Kidney tubule cell (primary cell): ENCODE measurements at regions not wholly inside any gene's neighbourhood (a gene's known extent, or its start where the extent isn't known, plus 50 kb on each side); places are given as distances from the start of the nearest gene placed in this dataset.
A peak's percentile ranks its signal among the peaks of the same experiment; 100 is the strongest.

Source experiments
- DNase-seq: peaks from one replicate; pipeline ENCODE4 v3.0.0-alpha.2; 2018; ENCODE audit warnings: low spot score

GRCh38 chr7:10696064-10696463, 277.6 kb upstream of the PHF14 start:
- no peak for DNase-seq

GRCh38 chr7:10703059-10703458, 270.6 kb upstream of the PHF14 start:
- no peak for DNase-seq

DNA sequence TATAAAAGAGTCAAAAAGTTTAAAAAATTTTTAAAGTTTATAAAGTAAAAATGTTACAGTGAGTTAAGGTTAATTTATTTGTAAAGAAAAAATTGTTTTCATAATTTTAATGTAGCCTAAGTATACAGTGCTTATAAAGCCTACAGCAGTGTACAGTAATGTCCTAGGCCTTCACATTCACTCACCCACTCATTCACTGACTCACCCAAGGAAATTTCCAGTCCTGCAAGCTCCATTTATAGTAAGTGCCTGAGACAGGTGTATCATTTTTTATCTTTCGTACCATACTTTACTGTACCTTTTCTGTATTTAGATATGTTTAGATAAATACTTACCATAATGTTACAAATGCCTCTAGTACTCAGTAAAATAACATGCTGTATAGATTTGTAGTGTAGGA, 269.7 kb upstream of the PHF14 start:
- peak; percentile 12 for DNase-seq

GRCh38 chr7:10704653-10705052, 269.0 kb upstream of the PHF14 start:
- no peak for DNase-seq

DNA sequence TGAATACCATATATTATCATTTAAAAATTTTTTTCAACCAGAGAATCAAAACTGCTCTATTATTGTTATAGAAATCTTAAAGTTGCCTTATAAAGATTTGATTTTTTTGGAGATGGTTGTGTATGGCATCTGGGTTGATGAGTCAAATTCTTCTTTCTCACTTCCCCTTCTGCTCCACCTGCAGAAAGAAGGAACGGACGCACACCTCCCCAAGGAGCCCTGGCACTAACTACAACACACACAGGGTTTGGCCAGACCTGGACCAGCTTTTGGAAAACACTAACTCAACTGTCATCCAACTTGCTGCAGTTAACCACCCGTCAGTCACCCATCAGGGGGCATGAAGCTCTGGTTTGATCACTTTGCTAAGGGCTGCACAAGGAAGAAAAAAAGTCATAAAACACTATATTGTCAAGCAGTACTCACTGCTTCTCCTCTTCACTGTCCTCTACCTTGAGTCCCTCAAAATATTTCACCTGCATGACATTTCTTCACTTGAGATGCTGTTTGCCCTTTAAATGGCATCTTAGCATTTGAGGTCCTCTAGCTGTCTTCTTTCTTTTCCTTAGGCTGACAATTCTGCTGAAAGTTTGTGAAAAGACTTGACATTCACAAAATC, 266.7 kb upstream of the PHF14 start:
- no peak for DNase-seq

DNA sequence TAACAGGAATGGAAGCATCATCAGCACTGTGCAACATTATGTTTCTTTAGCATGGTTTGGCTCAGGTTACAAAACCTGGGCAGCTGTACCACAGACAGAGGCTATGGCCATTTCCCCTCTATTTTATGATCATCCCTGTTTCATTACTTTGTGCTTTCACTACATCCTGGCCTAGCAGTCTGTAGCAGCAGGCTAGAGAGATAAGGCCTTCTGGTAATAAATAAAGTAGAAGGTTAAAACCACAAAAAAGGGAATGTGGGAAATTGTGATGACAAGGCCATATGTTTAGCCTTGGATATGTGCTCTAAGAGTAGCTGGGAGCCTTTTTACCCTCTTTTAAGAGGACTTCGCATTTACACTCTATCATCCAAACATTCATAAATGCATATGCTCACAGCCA, 266.2 kb upstream of the PHF14 start:
- no peak for DNase-seq

- DNase-seq, result no peak
Measured at GRCh38 chr7:10708447-10708846, 265.2 kb upstream of the PHF14 start.

DNA sequence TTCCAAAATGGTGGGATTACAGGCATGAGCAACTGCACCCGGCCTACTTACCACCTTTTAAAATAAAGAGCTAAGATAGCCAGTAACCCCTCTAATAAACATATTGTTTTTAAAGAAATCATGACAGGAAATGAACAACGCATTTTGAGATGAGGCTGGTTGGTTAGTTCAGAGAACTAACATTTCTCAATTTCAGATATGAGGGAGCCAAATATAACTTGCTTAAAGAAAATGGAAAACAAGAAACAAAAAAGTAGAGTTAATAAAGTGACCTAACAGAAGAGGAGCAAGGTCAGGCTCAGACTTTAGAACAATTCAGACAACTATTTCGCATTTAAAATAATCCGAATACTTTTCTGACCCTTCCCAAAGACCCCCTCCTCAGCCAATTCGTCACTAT, 254.9 kb upstream of the PHF14 start:
- no peak for DNase-seq

DNA sequence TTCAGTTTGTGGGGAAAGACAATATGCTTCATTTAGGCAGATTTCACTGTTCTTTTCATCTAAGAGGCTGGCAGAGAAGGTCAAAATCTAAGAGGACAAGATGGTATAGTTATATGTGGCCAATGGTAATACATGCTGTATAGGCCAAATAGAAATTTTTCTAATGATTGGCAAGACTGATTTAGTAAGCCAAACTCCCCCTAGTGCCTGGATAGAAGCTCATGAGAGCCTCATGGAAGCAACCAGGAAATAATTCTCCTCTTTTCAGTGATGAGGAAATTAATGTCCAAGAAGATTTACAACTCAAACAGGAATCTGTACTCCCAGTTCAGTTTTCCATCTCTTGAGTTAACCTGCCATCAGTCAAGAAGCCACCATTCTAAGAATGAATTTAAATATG, 253.6 kb upstream of the PHF14 start:
- no peak for DNase-seq

DNA sequence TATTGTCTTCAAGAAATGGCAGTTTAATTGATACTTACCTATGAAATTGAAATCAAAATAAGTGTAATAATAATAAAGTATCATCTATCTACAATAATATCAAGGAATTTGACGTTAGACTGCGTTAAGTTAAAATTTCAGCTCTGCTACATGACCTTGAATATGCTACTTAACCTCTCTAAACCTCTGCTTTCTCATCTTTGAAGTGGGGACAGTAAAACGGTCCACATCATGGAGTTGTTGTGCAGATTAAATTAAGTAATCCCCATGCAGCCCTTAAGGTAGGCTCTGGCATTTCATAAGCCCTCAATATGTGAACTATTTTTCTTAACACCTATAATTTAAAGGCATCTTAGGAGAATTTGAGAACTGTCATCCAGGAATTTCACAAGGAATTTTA, 252.4 kb upstream of the PHF14 start:
- DNase-seq, result no peak

DNA sequence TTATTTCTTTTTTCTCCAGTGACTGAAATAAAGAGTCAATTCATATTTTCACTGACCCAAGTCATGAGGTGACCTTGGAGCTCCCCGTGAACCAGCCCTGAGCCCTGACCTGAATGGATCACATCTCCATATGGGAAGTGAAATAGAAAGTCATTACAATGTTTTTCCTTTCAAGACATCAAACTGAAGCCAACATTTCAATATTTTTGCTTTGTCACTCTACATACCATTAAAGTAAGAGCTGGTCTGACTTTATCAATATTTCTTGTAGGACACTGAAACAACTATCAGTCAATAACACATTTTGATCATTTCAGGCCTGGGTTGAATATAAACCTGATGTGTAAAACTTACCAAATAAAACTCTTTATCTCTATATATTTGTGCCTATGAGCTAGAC, 249.8 kb upstream of the PHF14 start:
- DNase-seq, result no peak

DNA sequence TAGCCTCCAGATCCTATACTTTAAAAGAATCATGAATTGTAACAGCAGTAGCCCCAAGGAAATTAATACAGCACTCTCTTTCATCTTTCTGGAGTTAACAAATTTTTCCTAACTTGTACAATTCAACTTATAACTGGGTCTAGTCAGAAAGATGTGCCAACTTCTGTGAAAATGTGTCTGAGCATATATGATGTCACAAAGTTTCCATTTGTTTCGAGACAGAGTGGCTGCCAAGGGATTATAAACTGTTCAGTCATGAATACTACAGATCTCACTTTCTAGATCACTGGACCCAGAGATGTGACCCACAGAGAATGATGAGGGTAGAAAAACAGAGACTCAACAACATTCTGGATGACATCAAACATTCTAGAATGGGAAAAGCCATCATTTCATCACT, 249.2 kb upstream of the PHF14 start:
- no peak for DNase-seq

- DNase-seq, result no peak
Measured at GRCh38 chr7:10727636-10728035, 246.0 kb upstream of the PHF14 start.

DNA sequence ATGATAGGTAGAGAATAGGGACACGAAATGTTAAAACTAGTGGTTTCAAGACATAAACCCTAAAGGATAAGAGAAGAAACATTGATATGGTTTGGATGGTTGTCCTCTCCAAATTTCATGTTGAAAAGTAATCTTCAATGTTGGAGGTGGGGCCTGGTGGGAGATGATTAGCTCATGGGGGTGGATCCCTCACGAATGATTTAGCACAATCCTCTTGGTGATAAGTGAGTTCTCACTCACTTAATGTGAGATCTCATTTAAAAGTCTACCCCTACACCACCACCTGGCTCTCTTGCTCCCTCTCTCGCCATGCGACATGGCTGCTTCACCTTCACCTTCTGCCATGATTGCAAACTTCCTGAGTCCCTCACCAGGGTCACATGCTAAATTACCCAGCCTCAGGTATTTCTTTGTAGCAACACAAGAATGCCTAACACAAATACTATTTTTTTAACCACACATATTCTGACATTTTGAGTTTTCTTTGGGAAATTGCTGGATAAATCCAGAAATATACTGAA, 242.4 kb upstream of the PHF14 start:
- DNase-seq, result no peak

DNA sequence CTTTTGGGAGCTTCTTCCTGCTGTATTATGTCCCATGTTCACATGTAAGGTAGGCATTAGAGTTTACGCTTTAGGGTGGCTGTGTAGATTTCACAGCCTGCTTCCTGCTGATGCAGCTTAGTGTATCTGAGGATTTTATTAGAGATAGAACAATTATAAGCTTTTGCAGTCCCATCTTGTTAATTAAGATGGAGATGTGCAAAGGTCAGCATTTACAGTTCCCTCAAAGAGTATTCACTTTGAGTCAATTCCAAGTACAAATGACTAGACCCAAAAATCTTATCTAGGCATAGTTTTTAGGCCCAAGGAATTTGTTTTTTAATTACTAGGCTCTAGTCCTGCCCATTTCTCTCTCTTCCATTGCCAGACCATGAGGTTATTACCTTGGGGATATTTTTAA, 239.9 kb upstream of the PHF14 start:
- DNase-seq, result no peak

DNA sequence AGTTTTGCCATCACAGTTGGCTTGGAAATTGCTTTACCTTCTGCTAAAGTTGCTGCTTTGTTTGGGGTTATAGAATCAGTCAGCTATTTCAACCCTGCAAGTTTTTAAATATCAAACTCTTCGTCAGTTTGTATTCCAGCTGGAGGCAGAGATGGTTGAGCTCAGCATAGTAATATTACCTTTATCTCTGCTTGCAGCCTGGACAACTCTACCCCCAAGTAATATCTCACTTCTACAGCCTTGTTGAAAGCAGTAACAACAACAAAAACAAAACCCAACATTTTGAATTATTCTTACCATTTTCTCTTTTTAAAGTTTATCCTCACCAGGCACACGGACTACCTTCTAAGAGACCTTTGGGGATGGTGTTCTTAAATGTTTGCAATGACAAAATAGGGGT, 239.1 kb upstream of the PHF14 start:
- DNase-seq, result no peak

- no peak for DNase-seq
Measured at GRCh38 chr7:10739401-10739800, 234.3 kb upstream of the PHF14 start.

GRCh38 chr7:10740805-10741204, 232.9 kb upstream of the PHF14 start:
- DNase-seq, result no peak

DNA sequence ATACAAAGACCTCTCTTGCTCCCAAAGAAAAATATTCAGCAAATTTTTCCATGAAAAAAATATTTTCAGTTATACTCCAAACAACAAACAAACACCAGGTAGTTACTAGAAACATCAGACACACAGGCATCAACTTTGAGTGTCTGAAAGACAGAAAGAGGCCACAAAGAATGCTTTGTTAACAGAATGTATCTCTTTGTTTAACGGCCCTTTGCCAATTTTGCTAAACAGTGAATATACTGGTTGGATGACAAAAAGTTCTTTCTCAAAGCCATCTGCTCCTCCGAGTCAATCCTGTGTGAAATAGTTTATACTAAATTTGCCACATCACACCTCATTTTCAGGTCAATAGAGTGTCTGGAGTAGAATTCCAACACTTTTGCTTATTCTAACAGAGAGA, 216.7 kb upstream of the PHF14 start:
- no peak for DNase-seq

- no peak for DNase-seq
Measured at GRCh38 chr7:10759120-10759519, 214.6 kb upstream of the PHF14 start.

GRCh38 chr7:10767771-10768170, 205.9 kb upstream of the PHF14 start:
- DNase-seq, result peak; percentile 49

DNA sequence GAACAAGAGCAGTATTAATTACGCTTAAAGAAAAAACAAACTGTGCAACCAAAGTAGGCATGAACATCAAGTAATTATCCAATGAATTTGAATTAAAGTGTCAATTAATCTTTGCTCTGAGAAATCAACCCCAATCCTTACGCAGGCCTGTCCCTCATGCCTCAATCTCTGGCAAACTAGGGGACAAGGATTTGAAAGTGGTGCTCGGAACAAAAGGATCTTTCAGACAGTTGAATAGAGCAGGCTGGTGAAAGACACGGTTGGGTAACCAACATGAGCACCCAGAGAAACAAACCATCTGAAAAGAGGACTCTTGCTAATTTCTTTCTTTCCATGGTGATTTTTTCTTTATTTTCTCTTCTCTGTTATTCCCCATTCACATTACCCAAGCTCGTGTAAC, 203.5 kb upstream of the PHF14 start:
- DNase-seq, result no peak

GRCh38 chr7:10773430-10773829, 200.2 kb upstream of the PHF14 start:
- no peak for DNase-seq
